ENCODE measurements at regions not wholly inside any gene's neighbourhood (a gene's known extent, or its start where the extent isn't known, plus 50 kb on each side); places are given as distances from the start of the nearest gene placed in this dataset.

GRCh38 chr10:85317827-85318226, 989.4 kb downstream of the CCSER2 start:
- H3K4me3 ChIP-seq (replicated peaks in 1 of 3; ENCODE audit: low read depth in 2 of 3, low read length in 3 of 3) = no peak overlapping the region
- no peaks in the 10 kb centered on the region for H3K27me3 ChIP-seq (ENCODE audit: control insufficient read depth in 2 of 2, insufficient read depth in 2 of 2, low read length in 2 of 2)
- no peaks in the 10 kb centered on the region for H4K20me1 ChIP-seq (ENCODE audit: insufficient read depth, low read length)
- intact Hi-C loops (cut with micrococcal nuclease) = no loop called here
- no peaks in the 10 kb centered on the region for H3K79me2 ChIP-seq (ENCODE audit: insufficient read depth, low read length)
- H3K9me3 Mint-ChIP-seq = peaks cover 0 to 6% (median 0%) of the 10 kb centered on the region in 7 donors
- H3K36me3 ChIP-seq (replicated peaks in 1 of 2; ENCODE audit: control insufficient read depth in 1 of 2, insufficient read depth in 2 of 2, low read length in 2 of 2) = no peaks in the 10 kb centered on the region
- H3K4me1 ChIP-seq (ENCODE audit: control insufficient read depth in 1 of 2, insufficient read depth in 2 of 2, low read length in 2 of 2) = no peaks in the 10 kb centered on the region
- no peak overlapping the region for H3K9ac ChIP-seq (ENCODE audit: insufficient read depth, low read length, poor library complexity, severe bottlenecking)
- peaks cover 0 to 3% (median 0%) of the 10 kb centered on the region in 3 donors for H3K27me3 Mint-ChIP-seq (ENCODE audit: low read depth in 3 of 3)
- no peak overlapping the region for H3K4me3 Mint-ChIP-seq
- no peak for TF ChIP-seq CTCF (IDR thresholded peaks at IDR 0.05)
- WGBS (ENCODE audit: insufficient coverage) = 62% methylated on average over 2 of the region's 2 CpGs
- no peaks in the 10 kb centered on the region for H3K4me1 Mint-ChIP-seq
- H3K36me3 Mint-ChIP-seq = no peaks in the 10 kb centered on the region
- H3K9me3 ChIP-seq (replicated peaks in 1 of 2; ENCODE audit: control insufficient read depth in 1 of 2, insufficient read depth in 1 of 2, low read length in 2 of 2) = no peaks in the 10 kb centered on the region
- H3K4me2 ChIP-seq (replicated peaks; ENCODE audit: extremely low read depth, low read length, poor library complexity, severe bottlenecking) = no peak overlapping the region
- H3K27ac Mint-ChIP-seq = no peak overlapping the region
- no peak for DNase-seq
- no peak overlapping the region for H2AFZ ChIP-seq (ENCODE audit: insufficient read depth, low read depth, low read length, poor library complexity, severe bottlenecking)
- H3K27ac ChIP-seq (ENCODE audit: low read depth in 1 of 2, low read length in 2 of 2) = no peak overlapping the region

- Histone ChIP-seq H3K79me2 (ENCODE audit: insufficient read depth, low read length) (no peaks in the 10 kb centered on the region), H3K9me3 (replicated peaks in 1 of 2; ENCODE audit: control insufficient read depth in 1 of 2, insufficient read depth in 1 of 2, low read length in 2 of 2) (no peaks in the 10 kb centered on the region), H3K4me1 (ENCODE audit: control insufficient read depth in 1 of 2, insufficient read depth in 2 of 2, low read length in 2 of 2) (no peaks in the 10 kb centered on the region), H4K20me1 (ENCODE audit: insufficient read depth, low read length) (no peaks in the 10 kb centered on the region), H3K4me2 (replicated peaks; ENCODE audit: extremely low read depth, low read length, poor library complexity, severe bottlenecking) (no peak overlapping the region), H3K4me3 (replicated peaks in 1 of 3; ENCODE audit: low read depth in 2 of 3, low read length in 3 of 3) (no peak overlapping the region), H3K9ac (ENCODE audit: insufficient read depth, low read length, poor library complexity, severe bottlenecking) (no peak overlapping the region), H3K27me3 (ENCODE audit: control insufficient read depth in 2 of 2, insufficient read depth in 2 of 2, low read length in 2 of 2) (no peaks in the 10 kb centered on the region), H2AFZ (ENCODE audit: insufficient read depth, low read depth, low read length, poor library complexity, severe bottlenecking) (no peak overlapping the region), H3K36me3 (replicated peaks in 1 of 2; ENCODE audit: control insufficient read depth in 1 of 2, insufficient read depth in 2 of 2, low read length in 2 of 2) (no peaks in the 10 kb centered on the region), H3K27ac (ENCODE audit: low read depth in 1 of 2, low read length in 2 of 2) (no peak overlapping the region)
- intact Hi-C loops (cut with micrococcal nuclease) = no loop called here
- no peaks in the 10 kb centered on the region for H3K36me3 Mint-ChIP-seq
- H3K4me3 Mint-ChIP-seq = no peak overlapping the region
- peaks cover 0 to 6% (median 0%) of the 10 kb centered on the region in 7 donors for H3K9me3 Mint-ChIP-seq
- no peak for DNase-seq
- TF ChIP-seq CTCF (IDR thresholded peaks at IDR 0.05) = no peak
- H3K27ac Mint-ChIP-seq = no peak overlapping the region
- peaks cover 0 to 3% (median 0%) of the 10 kb centered on the region in 3 donors for H3K27me3 Mint-ChIP-seq (ENCODE audit: low read depth in 3 of 3)
- WGBS (ENCODE audit: insufficient coverage) = 88% methylated on average over 7 of the region's 9 CpGs
- no peaks in the 10 kb centered on the region for H3K4me1 Mint-ChIP-seq
Measured at GRCh38 chr10:85318809-85319807, 990.7 kb downstream of the CCSER2 start.
